ENCODE measurements at regions not wholly inside any gene's neighbourhood (a gene's known extent, or its start where the extent isn't known, plus 50 kb on each side); places are given as distances from the start of the nearest gene placed in this dataset.
"Not testable (repeated sequence)": the region's sequence is repeated elsewhere in the genome, so short reads cannot be mapped to it uniquely, and the experiment has no call there.

DNA sequence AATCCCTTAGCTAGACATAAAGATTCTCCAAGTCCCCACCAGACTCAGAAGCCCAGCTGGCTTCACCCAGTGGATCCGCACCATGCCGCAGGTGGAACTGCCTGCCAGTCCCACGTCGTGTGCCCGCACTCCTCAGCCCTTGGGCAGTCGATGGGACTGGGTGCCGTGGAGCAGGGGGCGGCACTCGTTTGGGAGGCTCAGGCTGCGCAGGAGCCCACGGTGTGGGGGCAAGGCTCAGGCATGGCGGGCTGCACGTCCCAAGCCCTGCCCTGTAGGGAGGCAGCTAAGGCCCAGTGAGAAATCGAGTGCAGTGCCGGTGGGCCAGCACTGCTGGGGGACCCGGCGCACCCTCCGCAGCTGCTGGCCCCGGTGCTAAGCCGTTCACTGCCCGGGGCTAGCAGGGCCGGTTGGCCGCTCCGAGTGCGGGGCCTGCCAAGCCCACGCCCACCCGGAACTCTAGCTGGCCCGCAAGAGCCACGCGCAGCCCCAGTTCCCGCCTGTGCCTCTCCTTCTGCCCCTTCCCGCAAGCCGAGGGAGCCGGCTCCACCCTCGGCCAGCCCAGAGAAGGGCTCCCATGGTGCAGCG lies 95.9 kb upstream of the DTNBP1 start:
- no peak for DNase-seq

DNA sequence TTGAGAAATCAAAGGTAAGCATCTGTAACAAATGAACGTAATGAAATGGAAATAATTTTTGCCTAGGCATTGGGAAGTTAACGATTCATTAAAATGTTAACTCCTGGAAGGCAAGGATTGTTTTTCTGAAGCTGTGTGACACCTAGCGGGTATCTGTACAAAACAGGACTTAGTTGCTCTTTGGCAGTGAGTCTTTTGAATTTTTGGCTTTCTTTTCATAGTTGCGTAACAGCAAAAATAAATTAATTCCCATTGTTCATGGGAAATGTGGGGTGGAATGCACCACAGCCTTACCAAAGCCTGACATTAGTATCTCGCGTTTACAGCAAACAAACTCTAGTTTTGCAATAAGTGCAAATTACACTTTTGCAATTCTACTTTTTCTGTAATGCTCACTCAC lies 92.7 kb upstream of the DTNBP1 start:
- no peak for DNase-seq

DNA sequence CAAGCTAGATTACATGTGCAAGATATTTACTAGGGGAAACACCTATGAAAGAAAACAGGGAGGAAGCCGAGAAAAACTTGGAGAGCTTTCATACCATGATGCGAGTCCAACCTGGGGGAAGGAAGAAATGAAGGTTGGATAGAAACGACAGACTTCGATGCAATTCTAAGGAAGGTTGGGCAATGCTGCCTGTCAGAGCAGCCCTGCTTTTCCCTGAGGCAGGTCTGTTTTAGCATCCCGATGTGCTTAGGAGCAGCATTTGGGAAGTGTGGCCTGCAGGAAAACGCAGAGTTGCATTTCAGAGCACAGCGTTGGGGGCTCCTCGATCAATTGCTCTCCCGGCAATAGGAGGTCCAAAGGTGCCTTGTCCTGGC lies 91.9 kb upstream of the DTNBP1 start:
- no peak for DNase-seq

- DNase-seq = no peak
Measured at GRCh38 chr6:15754035-15754705, 91.3 kb upstream of the DTNBP1 start.

- no peak for DNase-seq
Measured at GRCh38 chr6:15752820-15753219, 90.0 kb upstream of the DTNBP1 start.

DNA sequence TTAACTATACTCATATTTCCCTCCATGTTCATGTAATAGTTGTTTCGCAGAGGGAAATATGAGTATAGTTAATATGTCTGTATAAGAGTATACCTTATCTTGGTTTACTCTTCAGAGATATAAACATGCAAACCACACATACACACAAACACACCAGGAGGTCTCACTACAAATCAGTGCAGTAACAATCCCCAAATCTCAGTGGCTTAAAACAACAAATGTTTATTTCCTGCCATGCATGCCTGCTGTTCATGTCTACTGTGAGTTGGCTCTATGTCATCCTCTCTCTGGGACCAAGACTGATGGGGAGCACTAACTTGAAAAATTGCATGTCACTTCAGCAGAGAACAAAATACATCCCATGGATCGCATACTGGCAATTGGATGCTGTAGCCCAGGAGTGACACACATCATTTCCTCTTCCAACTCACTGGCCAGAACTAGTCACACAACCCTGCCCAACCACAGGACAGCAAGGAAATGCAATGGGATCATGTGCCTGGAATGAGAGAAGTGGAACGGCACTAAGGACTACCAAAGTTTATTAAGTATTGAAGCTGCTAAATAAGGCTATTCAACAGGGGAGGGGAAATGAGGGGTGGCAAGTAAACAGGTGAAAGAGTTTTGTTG lies 89.0 kb upstream of the DTNBP1 start:
- DNase-seq = no peak

- no peak for DNase-seq
Measured at GRCh38 chr6:15748341-15748740, 85.5 kb upstream of the DTNBP1 start.

GRCh38 chr6:15747354-15747883 lies 84.6 kb upstream of the DTNBP1 start:
- DNase-seq = no peak

DNA sequence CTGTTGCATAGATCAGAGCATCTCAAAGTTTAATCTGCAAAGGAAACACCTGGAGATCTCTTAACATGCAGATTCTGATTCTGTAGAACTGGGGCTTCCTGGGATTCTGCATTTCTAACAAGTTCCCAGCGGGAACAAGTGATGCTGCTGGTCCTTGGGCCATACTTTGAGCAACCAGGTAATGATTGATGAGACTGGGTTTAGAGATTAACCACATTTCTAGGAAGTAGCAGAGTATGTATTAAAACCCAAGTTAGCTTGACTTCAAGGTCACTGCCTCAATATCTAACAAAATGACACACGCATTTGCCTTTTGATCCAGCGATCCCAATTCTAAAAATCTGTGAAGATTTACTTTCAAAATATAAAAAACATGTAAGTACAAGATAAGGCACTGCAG lies 83.0 kb upstream of the DTNBP1 start:
- DNase-seq = no peak

GRCh38 chr6:15744818-15745402 lies 82.1 kb upstream of the DTNBP1 start:
- no peak for DNase-seq

DNA sequence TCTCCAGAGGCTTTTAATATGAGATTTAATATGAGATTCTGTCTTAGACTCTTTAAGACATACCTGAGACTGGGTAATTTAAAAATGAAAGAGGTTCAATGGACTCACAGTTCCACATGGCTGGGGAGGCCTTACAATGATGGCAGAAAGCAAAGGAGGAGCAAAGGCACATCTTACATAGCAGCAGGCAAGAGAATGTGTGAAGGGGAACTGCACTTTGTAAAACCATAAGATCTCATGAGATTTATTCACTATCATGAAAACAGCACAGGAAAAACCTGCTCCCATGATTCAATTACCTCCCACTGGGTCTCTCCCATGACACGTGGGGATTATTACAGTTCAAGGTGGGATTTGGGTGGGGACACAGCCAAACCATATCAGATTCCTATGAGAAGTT lies 79.2 kb upstream of the DTNBP1 start:
- not testable (repeated sequence) for DNase-seq

GRCh38 chr6:15741405-15741804 lies 78.6 kb upstream of the DTNBP1 start:
- no peak for DNase-seq

- no peak for DNase-seq
Measured at GRCh38 chr6:15739867-15740266, 77.0 kb upstream of the DTNBP1 start.

DNA sequence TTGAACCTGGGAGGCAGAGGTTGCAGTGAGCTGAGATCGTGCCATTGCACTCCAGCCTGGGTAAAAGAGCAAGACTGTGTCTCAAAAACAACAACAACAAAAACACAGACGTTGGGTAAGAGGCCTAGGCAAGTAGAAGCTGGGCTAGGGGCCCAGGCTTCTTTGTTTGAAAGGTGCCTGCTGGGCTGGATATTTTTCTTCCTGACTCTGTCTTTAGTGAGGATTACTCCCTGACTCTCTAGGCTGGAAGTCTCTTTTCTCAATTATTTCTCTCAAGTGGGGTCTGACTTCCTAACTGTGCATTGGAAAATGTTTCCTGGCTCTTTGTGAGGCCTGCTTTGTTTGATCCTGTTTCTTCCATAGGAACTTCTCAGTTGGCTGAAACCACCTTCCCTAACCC lies 76.5 kb upstream of the DTNBP1 start:
- DNase-seq = no peak

DNA sequence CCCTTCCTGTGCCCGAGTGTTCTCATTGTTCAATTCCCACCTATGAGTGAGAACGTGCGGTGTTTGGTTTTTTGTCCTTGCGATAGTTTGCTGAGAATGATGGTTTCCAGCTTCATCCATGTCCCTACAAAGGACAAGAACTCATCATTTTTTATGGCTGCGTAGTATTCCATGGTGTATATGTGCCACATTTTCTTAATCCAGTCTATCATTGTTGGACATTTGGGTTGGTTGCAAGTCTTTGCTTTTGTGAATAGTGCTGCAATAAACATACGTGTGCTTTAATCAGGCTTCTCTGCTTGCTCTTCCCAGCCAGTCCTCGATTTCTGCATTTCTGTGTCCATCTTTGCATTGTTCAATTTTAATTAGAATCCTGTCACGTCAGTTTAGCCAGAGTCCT lies 75.4 kb upstream of the DTNBP1 start:
- not testable (repeated sequence) for DNase-seq

DNA sequence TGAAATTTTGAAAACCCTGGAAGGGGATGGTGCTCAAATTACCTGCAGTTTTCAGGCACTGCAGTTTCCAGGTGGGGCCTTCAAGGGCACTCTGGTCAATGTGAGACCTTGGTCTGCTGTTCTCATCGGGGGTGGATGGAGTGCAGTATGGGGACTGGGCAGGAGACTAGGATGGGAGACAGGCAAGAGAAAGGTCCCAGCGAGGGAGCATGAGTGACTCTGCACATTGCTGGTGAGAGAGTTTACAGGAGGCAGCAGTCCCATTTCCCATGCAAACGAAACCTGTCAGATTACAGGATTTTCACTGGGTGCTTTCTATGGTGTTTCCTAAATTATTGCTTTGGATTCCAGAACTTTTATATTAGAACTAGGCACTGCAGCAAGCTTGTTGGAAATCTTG lies 73.5 kb upstream of the DTNBP1 start:
- no peak for DNase-seq

DNA sequence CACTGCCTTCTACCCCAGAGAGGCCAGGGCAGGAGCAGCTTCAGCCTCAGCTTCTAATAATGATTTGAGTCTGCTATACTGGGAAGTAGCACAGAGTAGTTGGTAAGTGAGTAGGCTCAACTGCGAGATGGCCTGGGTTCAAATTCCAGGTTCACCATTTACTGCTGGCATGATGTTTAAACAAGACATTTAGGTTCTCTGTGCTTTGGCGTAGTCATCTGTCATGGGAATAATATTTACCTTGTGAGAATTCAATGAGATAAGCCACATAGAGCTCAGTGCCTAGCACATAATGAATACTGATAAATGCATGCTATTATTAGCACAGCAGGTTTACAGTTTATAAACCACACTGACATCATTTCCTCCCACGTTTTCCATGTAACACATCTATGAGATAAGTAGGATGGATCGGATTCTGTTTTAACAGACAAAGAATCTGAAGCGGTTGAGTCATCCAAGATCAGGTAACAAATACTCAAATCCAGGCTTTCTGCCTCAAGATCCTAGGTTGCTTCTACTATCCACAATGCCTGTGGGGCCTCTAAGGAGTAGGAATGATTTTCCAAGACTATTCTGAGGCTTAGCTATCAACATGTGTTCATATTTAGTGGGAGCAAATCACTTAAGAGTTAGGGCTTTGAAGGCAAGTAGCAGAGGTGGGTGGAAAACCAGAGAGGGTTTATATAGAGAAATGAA lies 72.9 kb upstream of the DTNBP1 start:
- no peak for DNase-seq

- no peak for DNase-seq
Measured at GRCh38 chr6:15734118-15734897, 71.5 kb upstream of the DTNBP1 start.

- DNase-seq = no peak
Measured at GRCh38 chr6:15730922-15731321, 68.1 kb upstream of the DTNBP1 start.

GRCh38 chr6:15730442-15730841 lies 67.6 kb upstream of the DTNBP1 start:
- DNase-seq = no peak

- no peak for DNase-seq
Measured at GRCh38 chr6:15722731-15723130, 59.9 kb upstream of the DTNBP1 start.

- DNase-seq = no peak
Measured at GRCh38 chr6:15716889-15717288, 54.1 kb upstream of the DTNBP1 start.

GRCh38 chr6:15715851-15716250 lies 53.0 kb upstream of the DTNBP1 start:
- no peak for DNase-seq

Measured in amniotic stem cell (primary cell).